Colonic mucosa (tissue), 4 donors: ENCODE measurements at regions not wholly inside any gene's neighbourhood (a gene's known extent, or its start where the extent isn't known, plus 50 kb on each side); places are given as distances from the start of the nearest gene placed in this dataset.

Source experiments
- DNase-seq: peaks from one replicate; pipeline ENCODE4 v3.0.0-alpha.2; 2020
- H3K27ac ChIP-seq: fragments of 200-600 bp; one replicate; pipeline ENCODE4 v1.8.0; 2021
- H3K27me3 ChIP-seq: fragments of 200-600 bp; one replicate; pipeline ENCODE4 v1.8.0; 2021
- H3K36me3 ChIP-seq: fragments of 200-600 bp; one replicate; pipeline ENCODE4 v1.8.0; 2021
- H3K4me1 ChIP-seq: fragments of 200-600 bp; one replicate; pipeline ENCODE4 v1.8.0; 2021; ENCODE audit warnings: mild to moderate bottlenecking
- H3K4me3 ChIP-seq: fragments of 200-600 bp; one replicate; pipeline ENCODE4 v1.8.0; 2021
- H3K9ac ChIP-seq, 2 donors: one replicate each; pipeline ENCODE4 v1.7.0; 2013; ENCODE audit warnings: control low read depth in 2 of 2, low read depth in 2 of 2, low read length in 2 of 2
- H3K9me3 ChIP-seq: fragments of 200-600 bp; one replicate; pipeline ENCODE4 v1.8.0; 2021
- intact Hi-C: fragments of 100-400 bp; cut with DNase I; formaldehyde crosslinking; loops from one replicate; pipeline ENCODE4 v1.14.1; 2022
- TF ChIP-seq, protein P1 (sequence below): fragments of 200-600 bp; IDR thresholded peaks from one replicate; pipeline ENCODE4 v1.8.0; 2022; ENCODE audit warnings: antibody characterized with exemption, mild to moderate bottlenecking
- donor health status: healthy.
- donor health status: DM: no; HTN: no; CAD: no.
- donor health status: DM: no; HTN: no; CAD: no.

GRCh38 chr5:175215906-175216305 is 228.1 kb downstream of the DRD1 start:
- H3K36me3 ChIP-seq, result no peaks in the 10 kb centered on the region
- H3K4me1 ChIP-seq, result no peaks in the 10 kb centered on the region
- no peak overlapping the region for H3K4me3 ChIP-seq
- H3K27ac ChIP-seq, result no peak overlapping the region
- no peak for DNase-seq
- TF ChIP-seq, protein P1, sequence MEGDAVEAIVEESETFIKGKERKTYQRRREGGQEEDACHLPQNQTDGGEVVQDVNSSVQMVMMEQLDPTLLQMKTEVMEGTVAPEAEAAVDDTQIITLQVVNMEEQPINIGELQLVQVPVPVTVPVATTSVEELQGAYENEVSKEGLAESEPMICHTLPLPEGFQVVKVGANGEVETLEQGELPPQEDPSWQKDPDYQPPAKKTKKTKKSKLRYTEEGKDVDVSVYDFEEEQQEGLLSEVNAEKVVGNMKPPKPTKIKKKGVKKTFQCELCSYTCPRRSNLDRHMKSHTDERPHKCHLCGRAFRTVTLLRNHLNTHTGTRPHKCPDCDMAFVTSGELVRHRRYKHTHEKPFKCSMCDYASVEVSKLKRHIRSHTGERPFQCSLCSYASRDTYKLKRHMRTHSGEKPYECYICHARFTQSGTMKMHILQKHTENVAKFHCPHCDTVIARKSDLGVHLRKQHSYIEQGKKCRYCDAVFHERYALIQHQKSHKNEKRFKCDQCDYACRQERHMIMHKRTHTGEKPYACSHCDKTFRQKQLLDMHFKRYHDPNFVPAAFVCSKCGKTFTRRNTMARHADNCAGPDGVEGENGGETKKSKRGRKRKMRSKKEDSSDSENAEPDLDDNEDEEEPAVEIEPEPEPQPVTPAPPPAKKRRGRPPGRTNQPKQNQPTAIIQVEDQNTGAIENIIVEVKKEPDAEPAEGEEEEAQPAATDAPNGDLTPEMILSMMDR, result no peak
- H3K9me3 ChIP-seq, result no peaks in the 10 kb centered on the region
- no peak overlapping the region for H3K9ac ChIP-seq
- intact Hi-C loops, result no loop called here
- H3K27me3 ChIP-seq, result no peaks in the 10 kb centered on the region

- Histone ChIP-seq H3K4me3 (no peak overlapping the region), H3K27ac (no peak overlapping the region), H3K9ac (no peak overlapping the region), H3K36me3 (no peaks in the 10 kb centered on the region), H3K4me1 (no peaks in the 10 kb centered on the region), H3K9me3 (no peaks in the 10 kb centered on the region), H3K27me3 (no peaks in the 10 kb centered on the region)
- intact Hi-C loops, result no loop called here
- no peak for DNase-seq
- TF ChIP-seq, protein P1, result no peak
Observed at GRCh38 chr5:175214152-175214551, 229.8 kb downstream of the DRD1 start.

DNA sequence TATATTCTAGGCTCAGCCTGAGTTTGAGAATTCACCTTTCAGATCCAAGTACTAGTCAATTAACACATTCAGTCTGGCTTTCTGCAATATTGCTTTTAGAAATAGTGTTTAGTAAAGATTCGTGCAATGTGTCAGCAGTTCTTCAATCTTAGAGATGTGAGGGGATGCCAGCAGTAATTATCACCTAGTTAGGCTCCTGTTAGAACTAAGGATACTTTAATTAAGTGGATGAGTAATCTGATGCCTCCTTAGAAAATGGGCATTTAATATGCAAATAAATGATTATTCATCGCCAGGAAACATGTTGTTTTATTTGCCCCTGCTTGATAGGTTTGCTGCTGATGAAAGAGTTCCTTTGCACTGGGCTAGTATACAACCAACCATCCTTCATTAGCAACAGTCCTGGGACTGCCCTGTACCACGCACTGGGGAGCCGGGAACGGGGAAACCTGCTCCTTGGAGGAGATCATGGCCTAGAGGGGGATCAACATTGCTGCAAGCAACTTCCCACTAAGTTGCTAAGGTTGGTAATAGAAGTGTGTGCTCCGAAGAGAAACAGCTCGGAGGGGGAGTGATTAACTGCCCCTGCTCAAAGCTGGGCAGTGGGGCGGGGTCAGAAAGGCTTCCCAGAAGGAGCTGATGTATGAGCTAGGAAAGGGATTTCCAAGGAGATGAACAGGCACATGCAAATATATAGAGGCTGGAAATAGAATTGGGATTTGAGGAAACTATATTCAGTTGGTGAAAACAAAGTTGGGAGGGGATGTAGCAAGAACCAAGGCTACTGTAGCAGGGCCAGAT is 231.8 kb downstream of the DRD1 start:
- TF ChIP-seq, protein P1, result no peak
- Histone ChIP-seq H3K27ac (no peak overlapping the region), H3K4me3 (no peak overlapping the region), H3K36me3 (no peaks in the 10 kb centered on the region), H3K4me1 (no peaks in the 10 kb centered on the region), H3K9me3 (no peaks in the 10 kb centered on the region), H3K27me3 (no peaks in the 10 kb centered on the region), H3K9ac (no peak overlapping the region)
- intact Hi-C loops, result no loop called here
- no peak for DNase-seq

- Histone ChIP-seq H3K4me1 (no peaks in the 10 kb centered on the region), H3K27me3 (no peaks in the 10 kb centered on the region), H3K36me3 (no peaks in the 10 kb centered on the region), H3K27ac (no peak overlapping the region), H3K9me3 (no peaks in the 10 kb centered on the region), H3K4me3 (no peak overlapping the region), H3K9ac (no peak overlapping the region)
- intact Hi-C loops, result no loop called here
- TF ChIP-seq, protein P1, result no peak
- DNase-seq, result no peak
Observed at GRCh38 chr5:175207321-175208040, 236.5 kb downstream of the DRD1 start.

DNA sequence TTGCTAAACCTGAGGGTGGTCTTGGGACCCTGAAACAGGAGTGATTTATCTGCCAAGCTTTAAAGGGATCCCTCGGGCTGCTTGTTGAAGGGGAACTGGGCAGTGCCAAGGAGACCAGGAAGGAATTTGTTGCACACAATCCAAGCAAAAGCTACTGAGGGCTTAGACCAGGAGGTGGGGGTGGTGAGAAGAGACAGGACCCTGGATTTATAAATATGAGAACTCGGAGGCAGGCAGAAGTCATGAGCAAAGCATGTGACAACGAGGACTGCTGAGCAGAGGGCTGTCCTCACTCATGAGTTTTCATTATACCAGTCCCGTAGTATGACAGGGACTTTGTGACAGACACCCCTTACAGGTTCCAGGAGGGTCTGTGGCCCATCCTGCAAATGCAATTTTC is 237.3 kb downstream of the DRD1 start:
- H3K27ac ChIP-seq, result no peak overlapping the region
- no peaks in the 10 kb centered on the region for H3K36me3 ChIP-seq
- H3K4me3 ChIP-seq, result no peak overlapping the region
- H3K27me3 ChIP-seq, result no peaks in the 10 kb centered on the region
- TF ChIP-seq, protein P1, result no peak
- intact Hi-C loops, result no loop called here
- H3K9ac ChIP-seq, result no peak overlapping the region
- no peaks in the 10 kb centered on the region for H3K9me3 ChIP-seq
- H3K4me1 ChIP-seq, result no peaks in the 10 kb centered on the region
- DNase-seq, result no peak
